SK-N-SH (cell line): ENCODE measurements at regions not wholly inside any gene's neighbourhood (a gene's known extent, or its start where the extent isn't known, plus 50 kb on each side); places are given as distances from the start of the nearest gene placed in this dataset.

ENCODE experiments used
- CTCF ChIA-PET: fragments of 300-600, 350-600 bp; formaldehyde crosslinking; extraction: SDS; loops from one replicate; lab custom pipeline; 2021; lab: Yijun Ruan, JAX
- POLR2A ChIA-PET: fragments of 350-600 bp; sonication (Branson Sonifier 250); formaldehyde crosslinking; extraction: SDS; loops from one replicate; lab custom pipeline; 2020; ENCODE audit warnings: antibody characterized with exemption, inconsistent platforms; lab: Yijun Ruan, JAX
- DNase-seq: peaks from one replicate; pipeline ENCODE4 v3.0.0; 2012
- H2AFZ ChIP-seq: fragments of 200-600 bp; sonication (generic); 2 replicates; pipeline ENCODE4 v1.8.1; 2016; ENCODE audit warnings: antibody characterized with exemption, mild to moderate bottlenecking, low read depth
- H3F3A ChIP-seq: fragments of 200-600 bp; sonication (generic); replicated peaks from 2 replicates; pipeline ENCODE3; 2016; ENCODE audit warnings: antibody characterized with exemption, mild to moderate bottlenecking; ENCODE audit not compliant: insufficient read depth
- H3K27ac ChIP-seq, 2 experiments: fragments of 200-500 bp in 1 of 2; fragments of 200-600 bp in 1 of 2; sonication (Bioruptor generic) in 1 of 2; sonication (generic), shearing (Covaris generic) in 1 of 2; 2 replicates each; pipeline versions ENCODE4 v1.5.1 to v1.6.1; 2014 to 2016; ENCODE audit warnings: low read depth in 2 of 2, inconsistent platforms in 1 of 2, low read length in 1 of 2, mild to moderate bottlenecking in 1 of 2, mixed read lengths in 1 of 2
- H3K27me3 ChIP-seq: fragments of 200-600 bp; sonication (generic), shearing (Covaris generic); 2 replicates; pipeline ENCODE4 v1.6.1; 2016; ENCODE audit warnings: mixed run types; ENCODE audit not compliant: insufficient read depth
- H3K36me3 ChIP-seq, 2 experiments: fragments of 200-500 bp in 1 of 2; fragments of 200-600 bp in 1 of 2; sonication (Bioruptor generic) in 1 of 2; sonication (generic) in 1 of 2; replicated peaks in 1 of 2; 2 replicates each; pipeline versions ENCODE3 to v1.5.1; 2014 to 2016; ENCODE audit warnings: low read length in 1 of 2, mild to moderate bottlenecking in 1 of 2; ENCODE audit not compliant: insufficient read depth in 2 of 2, control insufficient read depth in 1 of 2
- H3K4me1 ChIP-seq, 2 experiments: fragments of 200-500 bp in 1 of 2; fragments of 200-600 bp in 1 of 2; sonication (Bioruptor generic) in 1 of 2; sonication (generic), shearing (Covaris generic) in 1 of 2; 2 replicates each; pipeline versions ENCODE4 v1.5.1 to v1.6.1; 2014 to 2016; ENCODE audit warnings: low read depth in 1 of 2, low read length in 1 of 2, mixed run types in 1 of 2; ENCODE audit not compliant: insufficient read depth in 2 of 2, control insufficient read depth in 1 of 2
- H3K4me2 ChIP-seq: fragments of 200-600 bp; sonication (generic), shearing (Covaris generic); 2 replicates; pipeline ENCODE4 v1.6.1; 2017; ENCODE audit warnings: mixed run types
- H3K4me3 ChIP-seq, 2 experiments: fragments of 200-500 bp in 1 of 2; fragments of 200-600 bp in 1 of 2; sonication (Bioruptor generic) in 1 of 2; sonication (generic), shearing (Covaris generic) in 1 of 2; 2 replicates each; pipeline versions ENCODE4 v1.5.1 to v1.8.1; 2014 to 2016; ENCODE audit warnings: low read depth in 2 of 2, inconsistent platforms in 1 of 2, low read length in 1 of 2, mild to moderate bottlenecking in 1 of 2, mixed read lengths in 1 of 2, moderate library complexity in 1 of 2
- H3K79me2 ChIP-seq: fragments of 200-600 bp; sonication (generic); 2 replicates; pipeline ENCODE4 v1.8.1; 2017; ENCODE audit warnings: mild to moderate bottlenecking; ENCODE audit not compliant: insufficient read depth
- H3K9ac ChIP-seq: fragments of 200-600 bp; sonication (generic); 2 replicates; pipeline ENCODE4 v1.6.1; 2017; ENCODE audit warnings: mixed run types
- H3K9me2 ChIP-seq: fragments of 200-600 bp; sonication (generic); 2 replicates; pipeline ENCODE4 v1.6.1; 2017; ENCODE audit warnings: mixed run types
- H3K9me3 ChIP-seq: fragments of 200-600 bp; sonication (generic); 2 replicates; pipeline ENCODE4 v1.6.1; 2017; ENCODE audit warnings: mixed run types, mild to moderate bottlenecking, moderate library complexity
- H4K20me1 ChIP-seq: fragments of 200-600 bp; sonication (generic); 2 replicates; pipeline ENCODE4 v1.6.1; 2017; ENCODE audit warnings: mild to moderate bottlenecking, mixed run types; ENCODE audit not compliant: insufficient read depth
- CTCF ChIP-seq: fragments of 200-600 bp; sonication (generic); IDR thresholded peaks from 2 replicates; pipeline ENCODE4 v1.6.1; 2017; ENCODE audit warnings: antibody characterized with exemption, mild to moderate bottlenecking, moderate library complexity
- ELF1 ChIP-seq: IDR thresholded peaks from 2 replicates; pipeline ENCODE4 v1.4.0; 2012
- EP300 ChIP-seq, 2 experiments: IDR thresholded peaks; 2 replicates each; pipeline versions ENCODE4 v1.4.0 to v1.6.1; 2012; ENCODE audit warnings: borderline replicate concordance in 1 of 2, low read depth in 1 of 2, low read length in 1 of 2
- FOXJ3 ChIP-seq: sonication (generic); formaldehyde crosslinking; IDR thresholded peaks from 2 replicates; pipeline ENCODE4 v1.5.1; 2020; ENCODE audit warnings: mild to moderate bottlenecking, missing genetic modification reagents
- FOXM1 ChIP-seq: IDR thresholded peaks from 2 replicates; pipeline ENCODE4 v1.4.0; 2012; ENCODE audit warnings: low read depth, mild to moderate bottlenecking
- GATA2 ChIP-seq: sonication (generic); formaldehyde crosslinking; IDR thresholded peaks from 2 replicates; pipeline ENCODE4 v1.5.0; 2020; ENCODE audit warnings: mild to moderate bottlenecking, missing genetic modification reagents
- IRF3 ChIP-seq: fragments of 150-350 bp; IDR thresholded peaks from 2 replicates; pipeline ENCODE4 v1.6.1; 2016; ENCODE audit warnings: mild to moderate bottlenecking, low read depth, low read length
- JUND ChIP-seq: IDR thresholded peaks from 2 replicates; pipeline ENCODE4 v1.4.0; 2012
- MEF2A ChIP-seq: IDR thresholded peaks from 2 replicates; pipeline ENCODE4 v1.4.0; 2012; ENCODE audit warnings: low read depth, borderline replicate concordance
- MXI1 ChIP-seq: IDR thresholded peaks from 2 replicates; pipeline ENCODE4 v1.6.1; 2012; ENCODE audit warnings: mild to moderate bottlenecking, low read depth, low read length, improper control_type of control experiment
- NFIC ChIP-seq: IDR thresholded peaks from 2 replicates; pipeline ENCODE4 v1.4.0; 2012; ENCODE audit warnings: borderline replicate concordance
- PBX3 ChIP-seq: IDR thresholded peaks from 2 replicates; pipeline ENCODE4; 2012
- POLR2AphosphoS5 ChIP-seq: IDR thresholded peaks from 2 replicates; pipeline ENCODE4 v1.6.1; 2012; ENCODE audit warnings: low read depth, low read length
- RAD21 ChIP-seq: IDR thresholded peaks from 2 replicates; pipeline ENCODE4 v1.6.1; 2012; ENCODE audit warnings: mild to moderate bottlenecking, low read length
- RCOR1 ChIP-seq: fragments of 150-350 bp; IDR thresholded peaks from 2 replicates; pipeline ENCODE4 v1.6.1; 2017; ENCODE audit warnings: antibody characterized with exemption, low read length
- RFX5 ChIP-seq: IDR thresholded peaks from 2 replicates; pipeline ENCODE4 v1.6.1; 2012; ENCODE audit warnings: mild to moderate bottlenecking, improper control_type of control experiment, low read length
- USF2 ChIP-seq: fragments of 150-350 bp; IDR thresholded peaks from 2 replicates; pipeline ENCODE4 v1.6.1; 2017; ENCODE audit warnings: antibody characterized with exemption, low read length, low read depth, borderline replicate concordance
- ZBTB33 ChIP-seq: IDR thresholded peaks from 2 replicates; pipeline ENCODE4 v1.4.0; 2012; ENCODE audit warnings: low read depth, borderline replicate concordance
- WGBS: methylation state at CpG from one replicate; pipeline ENCODE4 v1.1.6; 2017; ENCODE audit warnings: low lambda C conversion rate; 5-methylcytosine and 5-hydroxymethylcytosine counted together

GRCh38 chr4:156656896-156657295, 314.7 kb downstream of the PDGFC start (continued):
- TF ChIP-seq RFX5: no peak
- TF ChIP-seq JUND: no peak
- TF ChIP-seq ZBTB33: no peak
- TF ChIP-seq IRF3: no peak

GRCh38 chr4:156654410-156654809, 317.2 kb downstream of the PDGFC start:
- H3K36me3 ChIP-seq: peaks cover 0 to 2% of the 10 kb centered on the region in 2 experiments
- no peaks in the 10 kb centered on the region; the same call in 1 of the 2 replicates for H3K79me2 ChIP-seq
- POLR2A ChIA-PET: no interaction called here
- WGBS: 80% methylated on average over 5 of the region's 5 CpGs
- no peaks in the 10 kb centered on the region for H4K20me1 ChIP-seq
- no peaks in the 10 kb centered on the region; a peak in 2 of 4 replicates for H3K4me1 ChIP-seq
- H3F3A ChIP-seq: peaks cover 14% of the 10 kb centered on the region
- no peak overlapping the region for H2AFZ ChIP-seq
- no peak overlapping the region for H3K9ac ChIP-seq
- no peak overlapping the region for H3K4me3 ChIP-seq
- CTCF ChIA-PET: no interaction called here
- no peak for DNase-seq
- no peak overlapping the region for H3K4me2 ChIP-seq
- TF ChIP-seq PBX3 (no peak), CTCF (no peak), MXI1 (no peak), POLR2AphosphoS5 (no peak), GATA2 (CRISPR knock-in tag) (no peak)
- TF ChIP-seq, all 33 proteins: peak for 0
- Histone ChIP-seq H3K9me2 (no peaks in the 10 kb centered on the region), H3K27me3 (no peaks in the 10 kb centered on the region), H3K27ac (no peak overlapping the region), H3K9me3 (peaks cover 8% of the 10 kb centered on the region; the same call in 1 of the 2 replicates)

- POLR2A ChIA-PET: no interaction called here
- Histone ChIP-seq H3K4me2 (no peak overlapping the region), H3F3A (peaks cover 21% of the 10 kb centered on the region), H3K4me3 (no peak overlapping the region), H3K9me3 (no peaks in the 10 kb centered on the region), H4K20me1 (no peaks in the 10 kb centered on the region), H3K79me2 (no peaks in the 10 kb centered on the region), H3K36me3 (peaks cover 0 to 3% of the 10 kb centered on the region in 2 experiments), H3K27me3 (no peaks in the 10 kb centered on the region), H3K27ac (no peak overlapping the region), H3K9ac (no peak overlapping the region), H3K4me1 (peaks cover 0 to 9% of the 10 kb centered on the region in 2 experiments; a peak in 2 of 4 replicates), H2AFZ (no peak overlapping the region), H3K9me2 (no peaks in the 10 kb centered on the region)
- no peak for DNase-seq
- CTCF ChIA-PET: no interaction called here
- TF ChIP-seq ELF1: no peak
- no peak for TF ChIP-seq USF2
- no peak for TF ChIP-seq EP300 (IDR thresholded peaks at IDR 0.05; ENCODE audit: borderline replicate concordance in 1 of 2, low read depth in 1 of 2, low read length in 1 of 2)
- no peak for TF ChIP-seq FOXM1
- TF ChIP-seq RFX5: no peak
- no peak for TF ChIP-seq NFIC
- no peak for TF ChIP-seq MEF2A
- no peak for TF ChIP-seq JUND
- no peak for TF ChIP-seq RAD21
- no peak for TF ChIP-seq RCOR1
- no peak for TF ChIP-seq ZBTB33
- no peak for TF ChIP-seq POLR2AphosphoS5
- no peak for TF ChIP-seq FOXJ3 (CRISPR knock-in tag)
Measured at GRCh38 chr4:156643826-156644225, 327.8 kb downstream of the PDGFC start.
